ENCODE measurements at regions not wholly inside any gene's neighbourhood (a gene's known extent, or its start where the extent isn't known, plus 50 kb on each side); places are given as distances from the start of the nearest gene placed in this dataset.

GRCh38 chr11:8315954-8316353 lies 52.3 kb upstream of the LMO1 start:
- no peak for DNase-seq (ENCODE audit: low read depth)
- no peak for TF ChIP-seq CTCF (IDR thresholded peaks at IDR 0.05; ENCODE audit: insufficient read depth, low read depth, low read length, missing control alignments)
- H3K4me3 ChIP-seq (ENCODE audit: low read depth, low read length), result no peak overlapping the region

GRCh38 chr11:8315463-8315862 lies 51.8 kb upstream of the LMO1 start:
- DNase-seq (ENCODE audit: low read depth), result no peak
- TF ChIP-seq CTCF (IDR thresholded peaks at IDR 0.05; ENCODE audit: insufficient read depth, low read depth, low read length, missing control alignments), result no peak
- no peak overlapping the region for H3K4me3 ChIP-seq (ENCODE audit: low read depth, low read length)

GRCh38 chr11:8314916-8315315 lies 51.2 kb upstream of the LMO1 start:
- no peak for TF ChIP-seq CTCF (IDR thresholded peaks at IDR 0.05; ENCODE audit: insufficient read depth, low read depth, low read length, missing control alignments)
- no peak for DNase-seq (ENCODE audit: low read depth)

GRCh38 chr11:8313504-8314090 lies 49.9 kb upstream of the LMO1 start:
- DNase-seq (ENCODE audit: low read depth), result no peak
- no peak overlapping the region for H3K4me3 ChIP-seq (ENCODE audit: low read depth, low read length)
- TF ChIP-seq CTCF (IDR thresholded peaks at IDR 0.05; ENCODE audit: insufficient read depth, low read depth, low read length, missing control alignments), result no peak

More at GRCh38 chr11:8314916-8315315, 51.2 kb upstream of the LMO1 start:
- no peak overlapping the region for H3K4me3 ChIP-seq (ENCODE audit: low read depth, low read length)

All from GM12865 (cell line).